ENCODE measurements at regions not wholly inside any gene's neighbourhood (a gene's known extent, or its start where the extent isn't known, plus 50 kb on each side); places are given as distances from the start of the nearest gene placed in this dataset.

DNA sequence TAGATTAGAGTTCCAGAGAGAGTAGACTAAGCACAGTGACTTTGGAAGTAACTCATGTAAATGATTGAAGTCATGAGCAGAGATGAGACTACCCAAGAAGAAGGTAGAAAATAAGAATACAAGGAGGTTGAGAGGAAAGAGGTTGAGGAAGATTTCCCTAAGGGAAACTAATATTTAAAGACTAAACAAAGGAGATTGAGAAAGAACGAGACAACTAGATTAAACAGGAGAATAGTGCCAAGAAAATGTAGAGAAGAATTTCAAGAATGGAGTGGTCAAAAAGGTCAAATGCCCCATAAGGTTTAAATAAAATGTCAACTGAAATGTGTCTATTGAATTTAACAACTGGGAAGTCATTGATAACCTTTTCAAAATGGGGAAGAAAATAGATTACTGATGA lies 59.0 kb downstream of the RPS29 start:
- no peak overlapping the region for H3K4me3 ChIP-seq (ENCODE audit: low read depth, low read length)
- no peak for TF ChIP-seq CTCF (IDR thresholded peaks at IDR 0.05; ENCODE audit: insufficient read depth, low read depth, low read length, missing control alignments)
- DNase-seq (ENCODE audit: low read depth): no peak

DNA sequence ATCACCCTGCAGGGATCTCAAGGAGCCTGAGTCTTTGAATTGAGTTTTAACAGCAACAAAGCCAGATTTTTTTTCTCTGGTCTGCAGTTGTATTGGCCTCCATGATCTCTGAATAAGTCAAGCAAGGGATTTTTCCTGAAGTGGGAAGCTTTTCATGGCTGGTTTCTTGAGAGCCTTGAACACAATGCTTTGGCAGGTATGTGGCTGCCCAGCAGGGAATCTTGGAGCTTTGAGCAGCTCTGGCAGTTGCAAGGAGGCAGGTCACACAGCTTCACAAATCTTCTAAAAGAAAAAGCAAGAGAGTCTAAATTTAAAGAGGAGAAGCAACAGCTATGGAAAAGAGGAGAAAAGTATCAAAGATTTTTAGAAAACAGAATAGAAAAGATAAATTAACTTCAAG lies 60.1 kb downstream of the RPS29 start:
- no peak for DNase-seq (ENCODE audit: low read depth)
- H3K4me3 ChIP-seq (ENCODE audit: low read depth, low read length): no peak overlapping the region
- no peak for TF ChIP-seq CTCF (IDR thresholded peaks at IDR 0.05; ENCODE audit: insufficient read depth, low read depth, low read length, missing control alignments)

- H3K4me3 ChIP-seq (ENCODE audit: low read depth, low read length): no peak overlapping the region
- TF ChIP-seq CTCF (IDR thresholded peaks at IDR 0.05; ENCODE audit: insufficient read depth, low read depth, low read length, missing control alignments): no peak
- no peak for DNase-seq (ENCODE audit: low read depth)
Observed at GRCh38 chr14:49516286-49516685, 69.9 kb downstream of the RPS29 start.

DNA sequence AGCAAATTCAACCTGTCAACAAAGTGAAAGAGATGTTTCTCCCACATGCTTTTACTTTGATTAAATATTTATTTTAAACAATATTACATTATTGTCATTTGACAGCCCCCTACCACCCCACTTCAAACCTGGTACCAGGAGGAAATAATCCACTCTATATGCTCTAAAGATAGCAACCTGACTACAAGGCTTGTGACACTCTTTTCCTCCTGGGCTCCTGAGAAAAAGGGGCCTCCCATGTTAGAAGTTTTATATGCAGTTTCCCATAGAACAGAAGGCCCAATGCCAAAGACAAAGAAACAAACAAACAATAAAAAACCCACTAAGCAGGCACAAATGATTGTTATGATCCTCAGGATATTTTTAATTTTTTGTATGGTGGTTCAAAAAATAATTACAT lies 73.6 kb downstream of the RPS29 start:
- DNase-seq (ENCODE audit: low read depth): no peak
- TF ChIP-seq CTCF (IDR thresholded peaks at IDR 0.05; ENCODE audit: insufficient read depth, low read depth, low read length, missing control alignments): no peak
- H3K4me3 ChIP-seq (ENCODE audit: low read depth, low read length): no peak overlapping the region

DNA sequence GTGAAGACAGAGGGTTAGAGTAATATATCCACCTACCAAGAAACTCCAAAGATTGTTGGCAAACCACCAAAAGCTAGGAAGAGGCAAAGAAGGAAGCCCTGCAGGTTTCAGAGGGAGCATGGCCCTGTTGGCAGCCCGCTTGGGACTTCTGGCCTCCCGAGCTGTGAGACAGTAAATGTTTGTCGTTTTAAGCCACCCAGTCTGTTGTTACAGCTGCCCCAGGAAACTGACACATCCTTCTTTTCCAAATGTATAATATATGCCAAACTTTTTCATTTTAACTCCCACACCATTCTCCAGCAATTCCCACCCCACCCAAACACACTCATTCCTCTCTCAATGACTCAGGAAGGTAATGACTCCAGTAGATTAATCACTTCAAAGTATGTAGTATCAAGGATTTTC lies 74.0 kb downstream of the RPS29 start:
- TF ChIP-seq CTCF (IDR thresholded peaks at IDR 0.05; ENCODE audit: insufficient read depth, low read depth, low read length, missing control alignments): no peak
- DNase-seq (ENCODE audit: low read depth): no peak
- no peak overlapping the region for H3K4me3 ChIP-seq (ENCODE audit: low read depth, low read length)

DNA sequence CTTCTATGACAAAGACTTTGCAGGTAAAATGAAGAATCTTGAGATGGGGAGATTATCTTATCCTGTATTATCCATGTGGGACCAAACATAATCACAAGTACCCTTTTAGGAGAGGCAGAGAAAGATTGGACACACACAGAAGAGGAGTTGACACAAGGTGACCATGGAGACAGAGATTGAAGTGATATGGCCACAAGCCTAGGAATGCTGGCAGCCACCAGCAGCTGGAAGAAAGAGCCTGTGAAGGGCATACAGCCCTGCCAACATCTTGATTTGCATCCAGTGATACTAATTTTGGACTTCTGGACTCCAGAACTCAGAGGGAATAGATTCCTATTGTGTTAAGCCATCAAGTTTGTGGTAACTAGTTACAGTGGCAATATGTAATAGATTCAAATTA lies 78.1 kb downstream of the RPS29 start:
- H3K4me3 ChIP-seq (ENCODE audit: low read depth, low read length): no peak overlapping the region
- DNase-seq (ENCODE audit: low read depth): no peak
- no peak for TF ChIP-seq CTCF (IDR thresholded peaks at IDR 0.05; ENCODE audit: insufficient read depth, low read depth, low read length, missing control alignments)

- TF ChIP-seq CTCF (IDR thresholded peaks at IDR 0.05; ENCODE audit: insufficient read depth, low read depth, low read length, missing control alignments): no peak
- no peak overlapping the region for H3K4me3 ChIP-seq (ENCODE audit: low read depth, low read length)
- no peak for DNase-seq (ENCODE audit: low read depth)
Observed at GRCh38 chr14:49506650-49507049, 79.5 kb downstream of the RPS29 start.
